CD4-positive, alpha-beta T cell treated with Interleukin-6 at 100 ng/mL for 8 hours (primary cell): ENCODE measurements at regions not wholly inside any gene's neighbourhood (a gene's known extent, or its start where the extent isn't known, plus 50 kb on each side); places are given as distances from the start of the nearest gene placed in this dataset.
A peak's percentile ranks its signal among the peaks of the same experiment; 100 is the strongest.
"Not testable (repeated sequence)": the region's sequence is repeated elsewhere in the genome, so short reads cannot be mapped to it uniquely, and the experiment has no call there.

ENCODE experiments used
- DNase-seq: peaks from one replicate; pipeline ENCODE4 v3.0.0-alpha.2; 2020; ENCODE audit warnings: mixed read lengths, low spot score

DNA sequence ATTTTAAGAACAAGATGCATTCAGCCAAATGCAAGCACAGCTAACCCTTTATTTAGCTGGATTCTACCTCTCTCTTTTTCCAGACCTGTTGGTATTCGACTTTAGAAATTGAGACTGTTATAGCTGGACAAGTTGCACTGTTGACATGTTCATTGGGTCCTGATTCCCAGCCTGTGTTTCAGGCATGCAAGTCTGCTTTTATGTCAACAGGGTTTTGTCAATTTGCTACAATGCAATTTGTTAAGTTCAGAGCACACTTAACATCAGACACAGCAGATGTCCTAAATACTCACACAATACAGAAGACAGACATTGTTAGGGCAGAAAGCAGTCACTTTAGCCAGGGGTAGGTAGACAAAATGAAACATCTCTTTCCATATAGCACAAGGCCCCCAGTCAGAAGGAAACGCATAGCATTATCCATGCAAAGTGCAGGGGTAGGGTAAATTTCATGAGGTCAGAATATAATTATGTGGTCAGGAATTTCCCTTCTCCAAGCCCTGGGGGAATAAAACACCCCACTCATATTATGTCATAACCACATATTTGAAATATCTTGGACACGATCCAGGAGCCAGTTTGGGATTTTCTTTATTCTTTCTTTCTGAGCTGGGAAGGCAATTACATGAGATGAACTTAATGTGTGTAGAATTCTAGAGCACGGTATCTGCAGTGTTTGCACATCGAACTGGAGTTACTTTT, 504.1 kb downstream of the NTRK3 start:
- DNase-seq, result no peak

DNA sequence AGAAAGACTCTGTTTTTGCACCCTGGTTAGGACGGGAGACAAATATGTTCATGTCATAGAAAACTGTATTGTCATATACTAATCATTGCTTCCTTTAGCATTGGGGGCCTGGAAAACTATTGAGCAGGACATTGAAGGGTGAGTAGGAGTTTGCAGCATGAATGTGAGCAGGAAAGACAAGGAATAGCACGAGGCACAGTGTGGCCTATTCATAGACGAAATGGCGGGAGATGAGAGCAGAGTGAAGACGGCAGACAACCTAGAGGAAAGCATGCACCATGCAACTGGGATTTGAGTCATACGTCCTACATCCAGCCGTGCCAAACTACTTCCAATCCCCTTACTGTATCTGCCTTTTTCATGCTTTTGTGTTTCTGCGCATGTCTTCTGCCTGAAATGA, 508.1 kb downstream of the NTRK3 start:
- DNase-seq, result no peak

DNA sequence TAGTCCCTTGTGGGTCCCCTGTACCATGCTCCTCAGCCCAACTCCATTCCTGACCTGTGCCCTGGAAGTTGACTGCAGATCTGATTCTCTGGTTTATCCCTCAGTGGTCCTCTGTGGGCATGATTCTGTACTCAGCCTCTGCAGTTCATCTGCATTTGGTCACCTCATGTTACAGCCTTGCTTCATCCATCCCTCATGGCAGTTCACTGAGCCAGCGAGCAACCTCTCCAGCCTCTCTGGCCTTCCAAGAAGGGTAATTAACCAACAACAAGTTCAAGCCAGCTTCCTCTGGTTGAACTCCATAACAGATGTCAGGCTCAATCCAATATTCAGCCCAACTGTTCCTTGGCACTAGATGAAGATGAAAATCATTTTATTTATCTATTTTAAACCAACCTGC, 509.5 kb downstream of the NTRK3 start:
- no peak for DNase-seq

DNA sequence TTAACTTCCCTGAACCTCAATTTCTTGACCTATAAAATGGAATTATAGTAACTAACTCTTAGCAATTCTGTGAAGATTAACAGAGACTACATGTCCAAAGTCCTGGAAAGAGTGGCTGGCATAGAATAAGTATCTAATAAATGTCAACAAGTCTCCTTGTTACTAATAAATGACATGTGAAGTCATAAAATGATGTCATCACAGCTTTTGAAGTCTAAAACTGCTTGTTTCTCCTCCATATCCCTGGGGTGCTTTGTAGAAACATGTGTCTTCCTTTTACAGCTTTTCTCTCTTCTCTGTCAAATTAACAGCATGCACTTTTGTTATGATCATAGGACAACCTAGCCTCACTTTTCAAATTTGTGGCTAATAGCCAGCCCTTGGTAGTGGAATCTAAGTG, 510.2 kb downstream of the NTRK3 start:
- DNase-seq, result no peak

DNA sequence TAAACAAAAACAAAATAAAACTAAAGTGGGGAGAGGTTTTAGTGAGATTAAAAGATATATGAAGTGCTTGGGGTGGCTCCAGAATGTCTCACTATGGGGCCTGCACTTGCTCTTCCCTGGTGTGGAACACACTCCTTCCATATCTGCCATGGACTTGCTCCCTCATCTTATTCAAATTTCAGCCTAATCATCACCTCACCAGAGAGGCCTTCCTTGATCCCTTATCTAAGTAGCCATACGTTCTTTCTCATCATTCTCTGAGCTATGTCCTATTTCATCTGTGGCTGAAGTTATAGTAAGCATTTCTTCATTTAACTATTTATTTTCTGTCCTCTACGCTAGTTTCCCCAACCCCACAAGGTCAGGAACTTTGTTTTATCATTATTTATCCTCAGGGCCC, 511.7 kb downstream of the NTRK3 start:
- DNase-seq, result no peak

DNA sequence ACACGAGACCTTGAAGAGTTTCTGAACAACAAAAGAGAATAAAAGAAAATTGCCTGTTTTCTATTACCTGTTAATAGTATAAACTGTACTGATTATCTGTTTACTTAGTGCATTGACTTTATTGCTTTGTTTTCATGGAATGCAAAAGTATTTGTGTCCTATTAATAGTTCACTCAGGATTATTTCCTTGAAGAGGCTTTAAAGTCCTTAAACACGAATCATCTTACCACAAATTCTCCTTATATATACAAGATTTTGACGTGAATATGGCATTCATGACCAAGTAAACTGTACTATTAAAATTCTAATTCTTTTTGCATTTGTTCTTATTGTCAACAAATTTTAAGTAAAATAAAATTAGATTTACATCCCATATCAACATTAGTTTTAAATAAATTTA, 513.0 kb downstream of the NTRK3 start:
- DNase-seq, result no peak

DNA sequence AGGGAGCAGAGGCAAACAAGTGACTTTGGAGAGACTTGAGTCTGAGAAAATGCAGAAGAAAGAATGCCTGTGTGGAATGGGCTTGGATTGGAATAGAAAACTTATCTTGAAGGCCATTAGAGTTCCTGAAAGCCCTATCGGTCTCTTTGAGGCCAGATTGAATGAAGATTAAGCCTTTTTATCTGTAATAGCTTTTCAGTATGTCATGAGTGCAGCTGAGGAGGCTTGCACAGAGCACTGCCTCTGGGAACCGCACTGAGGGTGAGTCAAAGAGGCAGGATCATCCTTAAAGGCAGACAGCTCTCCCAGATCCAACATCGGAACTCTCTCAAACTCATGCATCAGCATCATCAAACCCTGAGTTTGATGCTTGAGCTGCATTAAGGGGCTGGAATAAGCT, 515.2 kb downstream of the NTRK3 start:
- DNase-seq, result no peak

DNA sequence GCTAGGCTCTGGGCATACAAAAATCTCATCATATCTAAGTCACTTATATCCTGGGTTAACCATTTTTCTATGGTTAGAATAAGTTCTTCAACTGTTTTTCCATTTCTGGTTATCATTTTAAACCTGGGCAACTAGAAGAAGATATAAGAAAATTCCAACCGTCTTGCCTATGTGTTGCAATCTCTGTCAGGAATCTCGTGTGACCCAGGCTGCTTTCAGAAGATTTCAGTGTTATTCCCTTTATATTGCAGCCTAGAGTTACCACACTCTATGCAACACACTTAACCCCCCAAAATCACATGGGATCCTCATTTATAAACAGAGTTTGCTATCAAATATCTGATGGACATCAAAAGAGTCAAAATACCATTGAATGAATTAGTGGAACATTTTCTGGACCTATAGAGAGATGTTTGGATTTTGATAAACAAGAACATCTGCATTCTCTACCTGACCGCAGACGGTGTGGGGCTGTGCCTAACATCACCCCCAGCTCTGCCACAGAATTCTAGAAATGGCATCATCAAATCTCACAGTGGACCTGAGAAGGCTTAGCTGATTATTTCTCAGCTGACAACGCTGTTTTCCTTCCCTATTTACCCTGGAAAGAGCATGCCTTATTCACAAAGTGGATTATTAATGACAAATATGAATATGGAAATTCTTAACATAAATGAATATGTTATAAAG, 515.7 kb downstream of the NTRK3 start:
- no peak for DNase-seq

DNA sequence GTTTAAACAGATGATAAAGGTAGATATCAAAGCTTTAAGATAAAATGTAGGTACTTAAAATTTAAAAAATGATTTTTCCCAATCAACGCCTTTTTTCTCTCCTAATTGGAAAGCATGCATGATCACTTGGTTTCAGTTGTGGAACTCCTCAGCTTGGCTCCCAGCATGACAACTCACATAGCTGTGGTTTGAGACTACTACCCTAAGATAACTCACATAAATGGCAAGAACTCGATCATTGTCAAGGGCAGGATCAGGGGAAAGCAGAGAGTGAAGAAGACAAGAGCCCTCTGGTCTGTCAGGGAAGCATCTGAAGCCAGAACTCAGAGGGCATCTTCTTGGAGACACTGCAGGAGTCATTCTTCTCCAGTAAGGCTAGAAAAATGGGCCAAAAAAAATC, 516.7 kb downstream of the NTRK3 start:
- no peak for DNase-seq

DNA sequence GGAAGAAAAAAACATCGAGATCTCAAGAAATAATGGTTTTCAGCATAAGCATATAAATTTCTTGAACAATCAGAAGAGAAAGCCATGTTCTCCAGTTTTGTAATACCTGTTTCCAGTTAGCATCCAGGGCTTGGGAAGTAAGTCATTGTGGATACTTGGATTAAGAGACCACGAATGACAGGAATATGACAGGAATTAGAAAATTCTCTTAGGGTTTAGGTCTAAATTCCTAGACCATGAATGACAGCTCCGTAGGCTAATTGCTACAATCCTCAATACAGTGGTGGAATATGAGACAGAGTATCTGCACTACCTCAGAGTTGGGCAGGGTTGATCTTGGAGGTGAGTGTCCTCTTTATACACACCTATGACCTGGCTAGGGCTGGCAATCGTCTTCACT, 517.5 kb downstream of the NTRK3 start:
- DNase-seq, result no peak

DNA sequence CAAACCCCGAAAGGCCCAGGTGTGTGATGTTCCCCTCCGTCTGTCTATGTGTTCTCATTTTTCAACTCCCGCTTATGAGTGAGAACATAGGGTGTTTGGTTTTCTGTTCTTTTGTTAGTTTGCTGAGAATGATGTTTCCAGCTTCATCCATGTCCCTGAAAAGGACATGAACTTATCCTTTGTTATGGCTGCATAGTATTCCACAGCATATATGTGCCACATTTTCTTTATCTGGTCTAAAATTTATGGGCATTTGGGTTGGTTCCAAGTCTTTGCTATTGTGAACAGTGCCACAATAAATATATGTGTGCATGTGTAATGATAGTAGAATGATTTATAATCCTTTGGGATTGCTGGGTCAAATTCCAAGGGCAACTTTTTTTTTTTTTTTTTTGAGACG, 519.1 kb downstream of the NTRK3 start:
- not testable (repeated sequence) for DNase-seq

DNA sequence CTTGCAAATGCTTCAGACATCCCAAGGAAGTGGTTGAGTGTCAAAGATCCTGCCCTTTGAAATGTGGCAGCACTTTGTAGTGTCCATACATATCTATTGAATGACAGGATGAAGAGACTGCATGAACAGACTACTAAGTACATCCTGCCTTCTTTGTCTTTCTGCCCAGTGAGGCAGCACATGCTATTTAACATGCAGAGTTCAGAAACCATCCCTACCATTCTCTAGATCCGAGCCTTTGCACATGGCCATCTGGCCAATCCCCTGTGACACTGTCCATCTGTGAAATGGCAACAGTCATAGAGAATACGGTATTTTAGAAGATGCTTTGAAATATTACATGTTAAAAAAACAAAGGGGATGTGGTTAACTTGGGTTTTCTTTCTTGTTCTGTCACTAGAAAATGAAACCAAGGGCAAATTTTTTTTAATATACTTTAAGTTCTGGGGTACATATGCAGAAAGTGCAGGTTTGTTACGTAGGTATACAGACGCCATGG, 519.6 kb downstream of the NTRK3 start:
- peak; percentile 5 for DNase-seq

DNA sequence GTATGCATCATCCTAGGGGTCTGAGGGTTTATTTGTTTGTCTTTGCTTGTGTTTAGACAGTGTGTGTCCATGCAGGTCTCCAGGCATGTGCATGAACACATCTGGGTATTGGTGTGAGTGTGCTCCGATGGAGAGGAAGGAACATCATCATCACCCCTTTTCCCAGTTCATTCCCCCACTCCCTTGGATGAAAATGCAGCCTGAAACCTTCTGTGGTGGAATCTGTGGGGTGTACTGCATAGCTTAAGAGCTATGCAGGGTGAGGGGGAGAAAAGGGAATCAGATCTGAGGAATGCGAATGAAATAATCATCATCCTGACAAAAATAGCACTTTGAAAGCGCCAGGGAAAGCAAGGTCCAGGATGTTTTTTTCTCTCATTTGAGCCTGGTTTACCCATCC, 520.1 kb downstream of the NTRK3 start:
- DNase-seq, result no peak

DNA sequence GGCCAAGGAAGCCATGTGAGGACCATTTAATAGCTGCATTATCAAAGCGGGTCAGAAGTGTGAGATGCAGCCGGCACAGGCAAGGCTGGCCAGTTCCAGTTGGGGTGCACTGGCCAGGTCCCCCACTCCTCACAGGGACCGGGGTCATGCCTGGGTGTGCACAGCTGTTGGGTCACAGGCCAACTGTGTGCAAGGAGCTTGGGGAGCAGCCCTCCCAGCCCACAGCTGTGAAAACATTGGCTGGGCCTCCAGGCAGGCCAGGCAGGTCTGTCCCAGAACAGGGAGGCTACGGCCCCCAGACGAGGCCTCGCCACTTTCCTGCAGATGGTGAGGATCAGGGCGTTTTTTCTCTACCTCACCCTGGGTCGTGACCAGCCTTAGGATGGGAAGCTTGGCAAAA, 521.0 kb downstream of the NTRK3 start:
- no peak for DNase-seq

DNA sequence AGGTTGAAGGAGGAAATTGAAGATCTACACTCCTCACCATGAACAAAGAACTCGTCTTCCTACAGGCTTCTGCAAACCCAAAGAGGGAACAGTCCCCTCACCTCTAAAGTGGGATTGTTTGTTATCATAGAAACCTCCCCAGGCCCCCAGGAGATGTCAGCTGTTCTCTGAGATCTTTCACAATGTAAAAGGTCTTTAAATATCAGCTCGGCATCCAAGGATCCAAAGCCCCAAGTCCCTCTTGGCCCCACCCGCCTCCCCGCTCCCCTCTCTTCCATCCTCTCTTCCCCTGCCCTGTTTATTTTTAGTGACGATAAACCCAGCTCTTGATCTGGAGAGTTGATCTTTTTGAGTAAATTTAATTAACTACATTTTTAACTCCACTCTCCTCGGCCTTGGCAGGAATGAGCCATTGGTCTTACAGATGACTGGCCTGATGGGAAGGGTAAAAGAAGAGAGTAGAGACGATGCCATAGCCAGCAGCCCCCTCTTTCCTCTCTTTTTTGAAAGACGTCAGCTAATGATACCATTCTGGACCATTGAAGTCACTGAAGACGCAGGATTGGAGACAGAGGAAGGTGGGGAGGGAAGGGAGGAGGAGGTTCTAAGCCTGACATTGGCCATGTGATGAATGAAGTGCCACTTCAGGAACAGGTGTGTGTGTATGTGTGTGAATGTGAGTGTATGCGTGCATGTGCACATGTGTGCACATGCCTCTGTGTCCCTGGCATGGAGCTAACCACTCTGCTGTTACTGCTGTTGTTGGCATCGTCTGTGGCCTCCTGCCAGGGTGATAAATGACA, 521.8 kb downstream of the NTRK3 start:
- no peak for DNase-seq

DNA sequence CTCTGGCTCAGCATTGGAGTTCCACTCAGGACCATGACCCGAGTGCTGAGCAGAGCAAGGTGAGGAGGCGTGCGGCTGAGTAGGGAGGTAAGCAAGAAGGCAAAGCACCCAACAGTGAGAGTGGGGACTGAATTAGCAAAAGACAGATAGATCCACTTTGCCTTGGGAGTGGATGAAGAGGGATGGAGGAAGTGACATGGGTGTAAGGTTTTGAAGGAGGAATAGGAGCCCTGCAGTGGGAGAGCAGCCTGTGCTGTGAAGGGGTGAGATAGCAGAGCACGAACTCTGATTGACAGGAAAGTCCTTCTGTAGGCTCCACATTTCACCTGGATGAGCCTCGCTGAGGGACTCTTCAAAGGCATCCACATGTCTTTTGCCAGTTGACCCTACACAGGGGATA, 522.6 kb downstream of the NTRK3 start:
- DNase-seq, result no peak

DNA sequence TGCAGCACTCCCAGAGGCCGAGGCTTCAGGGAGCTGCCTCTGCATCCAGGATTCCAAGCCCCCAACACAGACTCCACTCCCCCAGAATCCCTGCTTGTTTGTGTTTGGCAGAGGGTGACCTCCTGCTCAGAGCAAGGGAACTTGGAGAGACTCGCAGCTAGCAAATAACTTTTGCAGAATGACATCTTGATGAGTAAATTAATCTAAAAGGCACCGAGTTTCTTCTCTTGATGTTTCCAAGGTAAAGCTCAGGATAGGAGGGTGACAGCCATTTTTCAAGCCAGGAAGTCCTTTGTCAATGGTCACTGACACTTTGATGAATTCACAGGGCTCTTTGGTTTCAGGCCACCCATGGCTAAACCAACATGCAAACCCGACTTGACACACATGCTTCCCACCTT, 523.0 kb downstream of the NTRK3 start:
- no peak for DNase-seq

DNA sequence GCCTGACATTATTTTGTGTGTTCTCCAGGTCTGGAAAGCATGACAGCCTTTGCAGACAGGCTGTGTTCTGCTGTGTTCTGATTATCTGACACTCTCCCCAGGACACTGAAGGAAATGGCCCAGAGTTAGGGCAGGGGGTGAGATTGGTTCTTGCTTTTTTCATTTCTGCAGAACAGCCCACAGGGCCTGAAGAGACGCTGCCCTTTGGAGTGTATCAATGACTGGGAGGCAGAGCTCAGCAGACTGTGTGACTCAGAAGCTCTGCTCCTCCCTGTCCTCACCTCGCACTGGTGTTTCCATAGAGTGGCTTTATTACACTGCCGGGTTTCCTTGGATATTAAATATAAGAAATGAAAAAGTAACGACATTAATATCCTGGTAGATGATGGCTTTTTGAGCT, 523.6 kb downstream of the NTRK3 start:
- no peak for DNase-seq

DNA sequence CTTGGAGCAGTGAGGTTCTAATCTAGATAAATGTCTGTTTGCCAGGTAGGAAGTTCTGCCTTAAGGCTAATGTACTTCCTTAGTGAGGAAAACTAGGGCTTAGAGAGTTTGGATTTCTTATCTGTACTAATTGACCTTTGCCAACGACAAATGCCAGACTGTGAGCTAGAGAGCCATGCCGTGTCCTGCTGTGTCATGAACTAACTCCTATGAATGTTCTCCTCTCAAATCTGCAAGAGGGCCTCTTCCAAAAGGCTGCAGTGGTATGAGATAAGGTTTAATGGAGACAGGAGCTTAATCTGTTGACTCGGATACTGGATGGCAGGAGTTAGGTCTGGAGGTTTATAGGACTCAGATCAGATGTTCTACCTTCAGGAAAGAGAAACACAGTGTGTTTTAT, 524.9 kb downstream of the NTRK3 start:
- no peak for DNase-seq

DNA sequence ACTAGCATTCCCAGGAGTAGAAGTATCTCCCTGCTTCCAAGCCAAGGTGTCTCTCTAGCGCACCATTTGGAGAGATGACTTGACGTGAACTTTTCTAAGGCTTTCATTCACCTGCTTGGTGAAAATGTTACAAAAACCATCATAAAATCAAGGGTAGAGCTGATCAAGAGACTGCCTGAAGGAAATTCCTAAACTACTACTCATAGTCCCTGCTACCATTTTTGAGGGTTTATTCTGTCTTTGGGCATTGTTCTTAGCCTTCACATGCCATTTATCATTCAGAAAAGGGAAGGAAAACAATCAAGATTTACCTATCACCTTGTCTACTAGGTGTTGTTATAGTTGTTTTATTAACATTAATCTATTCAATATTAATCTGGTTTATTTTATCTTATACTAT, 525.8 kb downstream of the NTRK3 start:
- no peak for DNase-seq

DNA sequence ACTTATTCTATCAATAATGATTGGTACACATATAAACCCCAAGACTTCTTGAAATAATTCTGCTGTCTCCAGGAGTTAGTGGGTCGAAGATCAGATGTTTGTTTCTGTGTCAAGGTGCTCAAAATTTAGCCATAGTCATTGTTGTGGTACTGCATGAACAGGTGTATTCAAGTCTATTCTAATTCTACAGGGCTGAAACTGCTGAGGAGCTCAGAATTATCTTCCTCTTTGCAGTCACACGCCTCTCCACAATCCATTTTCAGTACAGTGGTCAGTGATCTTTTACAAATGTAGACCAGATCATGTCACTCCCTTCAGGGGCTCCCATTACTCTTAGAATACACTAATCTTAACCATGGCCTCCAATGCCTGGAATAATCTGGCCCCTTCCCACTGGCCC, 527.5 kb downstream of the NTRK3 start:
- no peak for DNase-seq

DNA sequence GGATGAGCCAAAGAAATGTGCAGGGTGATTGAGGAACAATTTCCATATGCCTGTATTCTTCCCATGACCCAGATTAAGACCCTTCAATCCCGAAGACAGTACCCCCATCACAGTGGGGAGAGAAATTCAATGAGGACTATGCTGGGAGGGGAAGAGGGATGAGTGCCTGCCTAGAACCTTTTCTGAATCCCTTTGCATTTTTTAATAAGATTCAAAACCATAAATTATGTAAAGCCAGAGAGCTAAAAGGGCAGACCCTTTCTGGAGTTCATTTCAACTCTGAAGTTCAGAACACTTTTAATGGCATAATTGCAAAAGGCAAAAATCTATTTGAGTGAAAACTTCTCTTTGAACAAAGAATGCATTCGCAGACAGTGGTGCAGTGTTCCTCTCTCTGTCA, 529.5 kb downstream of the NTRK3 start:
- DNase-seq, result no peak

DNA sequence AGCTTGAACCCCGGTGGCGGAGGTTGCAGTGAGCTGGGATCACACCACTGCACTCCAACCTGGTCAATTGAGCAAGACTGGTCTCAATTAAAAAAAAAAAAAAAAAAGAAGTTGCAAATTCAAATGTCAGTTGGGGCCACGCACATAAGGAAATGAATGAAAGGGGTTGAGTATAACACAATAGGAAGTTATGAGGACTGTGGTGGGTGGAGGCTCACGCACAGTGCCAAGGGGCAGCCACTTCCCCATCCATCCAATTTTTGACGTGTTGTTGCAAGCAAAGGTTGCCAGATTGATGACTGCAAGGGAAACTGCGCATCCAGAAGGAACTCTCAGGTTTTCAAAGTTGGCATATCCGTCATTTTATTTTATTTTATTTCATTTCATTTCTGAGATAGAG, 532.2 kb downstream of the NTRK3 start:
- DNase-seq, result no peak
